ENCODE measurements at regions not wholly inside any gene's neighbourhood (a gene's known extent, or its start where the extent isn't known, plus 50 kb on each side); places are given as distances from the start of the nearest gene placed in this dataset.

DNA sequence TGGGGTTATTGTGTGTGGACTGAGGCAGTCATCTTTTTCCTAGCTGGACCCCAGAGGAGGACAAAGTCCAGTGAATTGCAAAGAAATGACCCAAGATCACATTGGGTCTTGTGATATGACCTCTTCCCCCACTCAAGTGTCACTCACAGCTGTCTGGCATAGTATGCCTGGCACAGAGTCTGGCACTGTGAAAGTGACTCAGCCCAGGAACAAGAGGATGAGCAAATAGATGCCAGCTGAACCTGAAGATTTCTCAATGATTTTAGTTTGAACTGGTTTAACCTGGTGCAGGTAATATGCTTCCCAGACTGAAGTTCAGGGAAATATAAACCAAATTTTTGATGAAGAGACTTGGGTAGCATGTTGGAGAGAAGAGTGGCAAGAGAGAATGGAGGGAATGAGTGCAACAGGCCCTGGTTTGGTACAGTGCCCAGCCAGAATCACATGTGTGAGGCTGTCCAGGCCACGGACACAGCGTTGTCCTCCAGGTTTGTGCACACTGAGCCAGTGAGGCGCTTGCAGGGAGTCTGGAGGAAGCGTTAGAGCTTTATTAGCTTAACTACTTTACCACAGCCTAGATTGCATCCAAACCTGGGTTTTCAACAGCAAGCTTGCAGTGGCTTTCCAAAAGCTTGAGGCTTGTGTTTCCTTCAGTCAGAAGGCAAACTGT lies 332.9 kb downstream of the NUAK1 start:
- no peak for DNase-seq

DNA sequence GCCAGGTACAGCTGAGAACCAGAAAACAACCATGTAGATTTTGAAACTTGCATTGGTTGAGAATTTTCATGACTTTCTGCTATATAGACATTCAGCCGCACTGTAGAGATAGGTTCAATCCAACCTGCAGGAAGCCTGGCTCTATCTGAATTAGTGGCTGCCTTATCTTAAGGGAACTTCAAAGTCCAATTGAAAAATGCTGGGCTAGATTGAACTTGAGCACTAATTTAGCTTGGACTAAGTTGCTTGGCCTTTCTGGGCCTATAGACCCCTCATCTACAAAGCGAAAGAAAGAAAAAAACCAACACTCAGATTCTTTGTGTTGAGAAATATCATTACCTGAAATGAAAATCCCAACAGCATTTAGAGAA lies 332.4 kb downstream of the NUAK1 start:
- no peak for DNase-seq

DNA sequence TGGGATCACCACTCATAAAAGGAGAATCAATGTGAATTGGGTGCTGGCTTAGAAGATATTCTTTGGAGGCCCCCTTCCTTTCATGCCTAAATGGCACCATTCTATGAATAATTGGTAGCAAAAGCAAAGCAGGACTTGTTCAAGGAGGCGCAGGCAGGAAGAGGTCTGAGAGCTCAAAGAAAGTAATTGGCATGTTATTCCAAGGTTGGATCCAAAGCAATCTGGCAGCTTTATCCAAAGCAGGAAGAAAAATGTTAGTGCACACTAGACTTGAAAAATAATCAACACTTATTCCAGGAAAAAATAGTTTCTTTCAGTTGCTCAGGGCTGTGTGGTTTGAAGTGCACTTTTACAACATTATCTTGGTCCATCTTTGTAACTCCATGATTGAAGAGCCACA lies 326.4 kb downstream of the NUAK1 start:
- no peak for DNase-seq

DNA sequence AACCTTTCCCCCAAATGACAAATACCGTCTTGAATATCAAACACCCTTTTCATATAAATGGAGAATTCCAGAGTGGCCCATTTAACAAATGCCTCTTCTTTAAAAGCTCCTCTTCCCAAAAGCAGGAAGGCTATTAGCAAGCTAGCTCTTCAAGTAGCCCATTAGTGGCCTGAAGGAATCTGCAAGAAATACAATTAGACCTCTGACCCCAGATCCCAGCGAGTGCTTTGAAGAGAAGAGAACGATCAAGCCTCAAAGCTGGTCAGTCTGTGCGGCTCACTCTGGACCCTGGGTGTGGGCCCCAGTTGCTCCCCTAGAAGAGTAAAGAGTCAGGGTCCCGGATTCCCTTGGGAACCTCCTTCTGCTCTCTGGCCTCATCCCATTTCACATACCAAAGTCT lies 325.6 kb downstream of the NUAK1 start:
- DNase-seq = no peak

DNA sequence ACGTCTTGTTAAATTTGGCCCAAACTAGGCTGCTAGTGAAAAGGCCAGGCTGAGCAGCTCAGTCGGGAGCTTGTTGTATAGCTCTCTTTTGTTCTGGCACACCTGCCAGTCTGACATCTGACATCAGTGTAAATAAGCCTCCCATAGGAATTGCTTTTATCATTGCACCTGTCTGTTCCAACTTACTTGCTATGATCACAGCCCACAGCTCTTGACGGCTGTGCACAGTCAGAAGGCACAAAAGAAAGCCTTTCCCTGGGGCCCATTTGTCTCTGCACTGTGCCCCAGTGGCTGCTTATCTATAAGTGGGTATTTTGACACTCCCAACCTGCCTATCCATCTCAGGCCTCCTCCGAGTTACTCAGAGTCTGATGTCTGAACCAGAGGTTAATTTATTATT lies 324.5 kb downstream of the NUAK1 start:
- no peak for DNase-seq

DNA sequence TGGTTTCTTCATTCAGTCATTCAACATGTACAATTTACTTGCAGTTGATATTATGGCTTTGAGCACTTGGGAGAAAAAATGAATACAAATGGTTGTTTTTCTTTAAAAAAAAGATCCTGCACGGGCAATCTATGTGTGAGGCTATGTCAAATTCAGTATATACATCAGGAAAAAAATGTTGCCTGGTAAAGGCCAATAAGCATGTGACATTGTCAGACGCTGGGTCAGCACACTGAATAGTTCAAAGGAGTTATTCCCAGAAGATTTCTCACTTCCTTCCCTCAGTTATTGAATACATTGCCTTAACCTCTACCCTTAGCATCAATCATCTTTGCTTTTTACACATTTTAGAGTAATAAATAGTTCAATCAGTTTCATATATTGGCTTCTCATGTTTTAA lies 319.2 kb downstream of the NUAK1 start:
- no peak for DNase-seq

DNA sequence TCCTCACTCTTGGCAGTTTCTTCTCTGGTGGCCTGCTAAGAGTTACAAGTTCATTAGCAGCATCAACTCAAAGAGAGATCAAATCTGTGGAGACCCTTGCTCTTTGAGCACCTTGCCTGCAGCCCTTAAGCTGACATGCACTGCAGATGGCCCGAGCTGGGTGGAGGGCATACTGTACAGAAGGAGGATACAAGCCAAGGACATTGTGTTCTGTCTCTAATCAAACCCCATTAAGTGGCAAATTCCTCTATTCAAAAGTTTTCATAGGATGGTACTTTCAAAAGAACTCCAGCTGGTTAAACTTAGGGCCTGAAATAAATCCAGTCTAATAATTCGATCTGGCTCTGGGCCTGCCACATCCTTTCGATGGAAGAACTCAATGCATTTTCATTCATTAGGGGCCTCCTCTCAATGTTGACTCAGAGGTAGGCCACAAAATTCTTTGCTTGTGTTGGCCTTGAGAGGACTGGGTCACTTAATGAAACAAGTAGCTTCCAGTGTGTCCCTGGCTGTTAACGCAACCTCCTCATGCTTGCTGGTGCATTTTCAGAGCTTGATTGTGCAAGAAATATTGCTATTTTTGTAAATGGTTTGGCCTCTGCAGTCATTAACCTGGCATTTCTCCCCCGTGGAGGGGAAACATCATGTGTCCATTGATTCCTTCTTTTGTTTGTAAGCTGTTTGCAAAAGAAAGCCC lies 318.2 kb downstream of the NUAK1 start:
- DNase-seq = no peak

DNA sequence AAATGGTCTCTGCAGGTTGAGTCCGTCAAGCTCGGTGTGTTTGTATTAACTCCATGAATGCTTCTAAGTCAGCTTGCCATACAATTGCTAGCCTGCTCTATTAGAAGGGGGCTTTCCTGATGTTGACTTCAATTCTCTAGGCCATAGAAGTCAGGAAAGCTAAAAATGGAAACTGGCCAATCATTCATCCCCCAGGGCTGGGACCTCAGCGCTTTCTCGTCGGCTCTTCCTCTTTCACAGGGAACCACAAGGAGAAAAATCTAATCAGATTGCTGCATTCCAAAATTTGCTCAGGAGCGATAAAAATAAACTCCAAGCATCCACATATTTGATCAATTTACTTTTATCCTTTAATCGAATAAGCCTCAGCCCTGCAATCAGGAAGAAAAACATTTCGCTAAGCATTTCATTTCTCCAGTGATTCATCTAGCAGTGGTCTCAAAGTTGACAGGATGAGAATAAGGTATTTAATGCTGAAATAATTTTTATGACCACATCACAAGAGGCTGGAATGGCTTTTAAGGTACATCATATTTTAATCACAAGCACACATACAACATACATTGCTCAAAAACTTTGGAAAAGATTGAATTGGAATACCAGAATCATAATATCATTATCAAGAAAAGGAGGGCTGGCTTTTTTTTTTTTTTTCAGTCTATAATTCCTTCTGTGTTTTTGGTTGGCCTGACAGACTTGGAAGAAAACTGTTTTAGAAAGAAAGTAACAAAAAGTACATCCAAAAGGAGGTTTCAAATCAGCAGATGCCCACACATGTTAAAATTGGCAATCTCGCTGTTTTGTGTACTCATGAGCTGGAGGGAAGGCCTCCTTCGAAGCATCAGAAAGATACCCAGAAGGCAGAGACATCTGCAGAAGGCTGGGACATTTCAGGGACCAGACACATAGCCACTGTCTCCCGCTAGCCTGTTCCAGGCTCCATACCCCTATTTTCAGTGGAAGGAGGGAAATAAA lies 316.3 kb downstream of the NUAK1 start:
- no peak for DNase-seq

DNA sequence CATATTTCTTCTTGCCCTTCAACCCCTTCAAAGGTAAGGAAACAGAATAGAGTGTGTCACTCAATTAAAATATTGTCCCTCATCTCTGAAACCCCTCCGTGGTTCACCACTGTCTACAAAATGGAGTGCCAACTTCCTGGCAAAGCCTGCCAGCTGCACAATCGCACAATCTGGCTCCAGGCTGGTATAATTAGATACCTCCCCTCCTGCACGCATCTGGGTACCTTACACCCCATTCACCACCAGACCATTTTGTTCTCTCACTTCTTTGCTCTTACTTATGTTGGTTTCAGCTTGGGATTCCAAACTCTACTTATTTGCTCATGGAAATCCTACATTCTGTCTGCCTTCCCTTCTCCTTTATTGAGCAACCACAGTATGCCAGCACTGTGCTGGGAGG lies 314.9 kb downstream of the NUAK1 start:
- DNase-seq = no peak

DNA sequence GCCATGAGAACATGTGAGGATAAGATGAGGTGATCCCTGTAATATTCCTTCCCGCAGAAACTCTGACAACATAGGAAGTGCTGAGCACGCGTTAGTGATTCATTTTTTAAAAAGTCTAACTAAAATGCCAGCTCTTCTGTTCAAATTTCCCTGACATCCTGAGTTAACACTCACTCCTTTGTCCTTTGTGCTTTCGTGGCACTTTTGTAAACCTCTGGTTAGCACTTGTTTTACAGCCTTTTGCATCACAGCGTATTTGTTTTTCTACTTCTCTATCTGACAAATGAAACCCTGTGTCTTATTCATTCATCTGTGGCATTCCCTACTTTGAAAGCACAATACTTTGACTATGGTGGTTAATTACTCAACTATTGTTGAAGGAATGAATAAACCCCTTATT lies 313.6 kb downstream of the NUAK1 start:
- no peak for DNase-seq

DNA sequence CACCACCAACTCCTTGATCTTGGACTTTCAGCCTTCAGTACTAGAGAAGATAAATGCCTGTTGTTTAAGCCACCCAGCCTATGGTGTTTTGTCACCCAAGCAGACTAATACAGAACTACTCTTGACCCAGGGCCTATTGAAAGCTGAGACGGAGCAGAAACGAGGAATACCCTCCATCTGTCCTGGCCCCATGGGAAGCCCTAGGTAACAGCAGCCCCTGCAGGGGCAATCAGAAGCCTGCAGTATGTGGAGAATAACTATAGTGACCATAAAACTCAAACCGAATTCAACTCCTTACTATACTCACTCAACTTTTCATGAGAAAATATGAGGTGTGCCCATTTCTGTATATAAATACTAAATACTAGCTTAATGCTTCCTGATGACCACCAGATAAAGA lies 307.4 kb downstream of the NUAK1 start:
- no peak for DNase-seq

DNA sequence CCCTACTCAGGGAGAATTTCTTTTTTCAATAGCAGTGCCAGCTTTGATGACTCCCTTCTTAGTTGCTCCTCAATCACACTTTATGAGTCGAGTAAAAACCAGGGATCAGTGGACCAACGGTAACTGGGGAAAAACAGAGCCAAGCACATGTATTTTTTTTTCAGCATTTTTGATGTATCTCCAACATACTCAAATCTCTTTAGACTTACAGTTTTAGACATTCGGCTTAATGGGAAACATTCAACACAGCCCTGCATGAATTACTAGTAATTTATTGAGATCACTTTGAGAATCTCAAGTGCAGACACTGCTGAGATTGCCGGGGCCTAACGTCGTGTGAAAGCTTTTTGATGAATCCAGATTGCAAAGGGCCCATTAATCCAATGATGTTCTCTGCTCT lies 306.7 kb downstream of the NUAK1 start:
- DNase-seq = no peak

DNA sequence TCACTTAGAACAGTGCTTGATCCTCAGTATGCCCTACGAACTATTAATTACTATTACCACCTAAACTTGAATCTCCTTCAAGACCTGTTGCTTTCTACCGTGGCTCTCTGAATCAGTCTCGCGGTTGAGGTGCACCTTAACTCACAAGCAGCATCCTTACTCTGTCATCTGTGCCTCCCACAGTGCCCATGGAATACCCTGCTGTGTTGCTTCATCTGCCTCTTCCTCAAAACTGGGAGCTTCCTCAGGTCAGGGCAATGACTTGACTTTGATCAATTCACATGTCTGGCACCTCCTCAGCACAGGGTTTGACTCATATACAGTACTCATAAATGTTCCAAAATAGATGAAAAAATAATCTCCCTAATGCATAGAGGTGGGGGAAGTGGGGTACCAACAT lies 305.9 kb downstream of the NUAK1 start:
- no peak for DNase-seq

DNA sequence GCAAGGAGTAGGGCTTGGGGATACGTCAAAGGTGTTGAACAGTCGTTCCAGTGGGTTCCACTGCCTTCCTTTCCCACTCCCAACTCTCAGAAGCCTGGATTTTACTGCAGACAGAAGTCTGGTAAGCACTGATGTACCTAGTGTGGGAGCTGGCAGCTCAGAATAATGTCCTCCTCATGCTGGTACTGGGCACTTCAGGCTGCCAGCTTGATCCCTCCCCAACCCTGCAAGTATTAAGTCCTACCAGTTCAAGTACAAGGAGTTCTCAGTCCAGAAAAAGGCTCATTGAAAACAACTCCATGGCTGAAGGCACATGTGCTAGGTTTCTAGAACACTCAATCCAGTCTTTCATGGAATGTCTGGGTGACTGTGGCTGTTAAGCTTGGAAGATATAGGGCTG lies 304.3 kb downstream of the NUAK1 start:
- DNase-seq = no peak

DNA sequence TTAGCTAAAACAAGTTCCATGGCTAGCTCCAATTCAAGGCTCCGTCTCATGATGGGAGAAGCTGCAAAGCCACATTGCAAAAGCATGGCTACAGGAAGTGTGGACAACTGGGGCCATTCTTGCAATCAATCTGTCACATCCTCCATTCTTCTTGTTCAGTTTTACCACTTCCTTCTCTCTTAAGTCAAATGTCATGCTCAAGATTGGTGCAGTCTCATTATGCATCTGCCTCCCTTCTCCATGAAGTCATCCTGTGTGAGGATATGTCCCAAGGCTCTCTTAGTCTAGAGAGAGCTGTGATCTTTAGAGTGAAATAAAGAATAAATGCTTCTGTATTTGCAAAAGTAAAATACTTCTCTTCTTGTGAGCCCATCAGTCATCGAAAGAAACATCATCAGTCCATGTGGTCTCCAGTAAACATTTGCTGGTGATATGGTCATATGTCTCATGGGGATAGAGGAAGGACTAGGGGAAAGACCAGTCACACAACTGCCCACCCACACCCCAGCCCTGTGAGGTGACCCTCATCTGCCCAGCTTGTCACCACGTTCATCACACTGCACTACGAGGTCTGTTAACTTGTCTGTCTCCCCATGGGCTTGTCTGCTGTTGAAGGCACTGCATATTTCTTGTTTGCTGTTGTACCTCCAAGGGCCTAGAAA lies 303.0 kb downstream of the NUAK1 start:
- no peak for DNase-seq

DNA sequence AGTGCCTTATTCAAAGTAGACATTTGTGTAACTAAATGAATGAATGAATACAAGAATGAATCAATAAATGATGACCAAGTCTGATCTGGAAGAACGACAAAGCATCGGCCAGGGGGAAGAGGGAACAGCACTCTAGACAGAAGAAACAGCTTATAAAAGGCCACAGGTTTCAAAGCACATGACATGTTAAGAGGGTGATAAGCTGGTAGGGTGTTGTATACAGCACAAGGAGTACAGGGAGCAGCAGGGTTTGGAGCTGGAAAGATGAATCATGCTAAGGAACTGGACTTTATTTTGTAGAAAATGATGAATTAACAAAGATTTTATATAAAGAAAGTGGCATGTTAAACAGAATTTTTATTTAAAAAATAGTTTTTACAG lies 302.5 kb downstream of the NUAK1 start:
- DNase-seq = no peak

DNA sequence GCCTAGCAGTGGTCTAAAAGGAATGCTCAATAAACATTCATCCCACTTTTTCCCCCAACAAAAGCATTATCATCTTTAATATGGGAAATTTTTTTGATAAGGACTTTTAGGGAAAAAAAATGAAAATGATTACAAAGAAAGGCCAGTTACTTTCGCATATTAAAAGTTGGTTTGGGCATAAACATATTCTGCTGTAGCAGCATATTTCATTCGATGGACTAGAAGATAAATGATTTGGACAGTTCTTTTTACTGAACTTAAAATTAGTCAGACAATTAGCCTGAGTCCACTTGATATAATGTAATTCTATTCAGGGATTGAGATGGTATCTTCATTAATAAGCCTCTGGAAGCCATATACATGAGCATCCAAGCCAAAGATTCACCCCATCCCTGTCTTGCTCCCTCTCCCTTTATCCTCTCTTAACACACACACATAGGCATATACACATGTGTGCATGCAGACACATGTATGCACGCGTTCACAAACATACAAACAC lies 299.1 kb downstream of the NUAK1 start:
- DNase-seq = no peak

DNA sequence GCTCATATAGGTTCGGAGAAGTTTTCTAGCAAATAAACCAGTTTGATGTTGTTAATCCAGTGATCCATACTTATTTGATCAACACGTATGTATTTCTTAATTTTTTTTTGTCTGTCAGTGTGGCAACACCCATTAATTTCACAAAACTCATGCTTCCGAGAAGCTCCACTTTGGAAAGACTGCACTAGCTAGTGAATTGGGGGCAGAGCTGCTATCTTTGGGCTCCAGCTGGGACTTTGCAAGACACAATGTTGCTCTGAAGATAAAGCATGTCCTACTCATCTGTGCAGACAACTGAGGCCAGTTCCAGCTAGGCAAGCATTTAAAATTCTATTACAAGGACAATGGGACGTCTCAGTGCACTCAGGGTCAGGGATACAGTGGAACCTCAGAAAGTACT lies 298.4 kb downstream of the NUAK1 start:
- DNase-seq = no peak

DNA sequence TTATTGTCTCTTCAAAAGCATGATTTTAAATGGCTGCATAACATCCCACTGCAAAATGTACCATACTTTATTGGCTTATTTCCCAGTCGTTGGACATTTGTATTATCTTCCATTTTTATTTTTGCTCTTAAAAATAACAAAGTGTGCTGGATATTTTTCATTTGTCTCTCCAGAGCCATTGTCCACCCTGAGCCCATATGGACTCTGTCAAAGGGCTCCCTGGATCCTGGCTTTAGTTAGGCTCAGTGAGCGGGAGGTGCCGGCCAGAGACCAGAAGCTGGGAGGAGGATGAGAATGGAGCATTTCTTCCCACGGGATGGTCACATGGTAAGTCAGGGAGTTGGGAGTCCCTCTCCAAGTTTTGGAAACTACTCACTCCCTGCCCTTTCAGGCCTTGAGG lies 296.9 kb downstream of the NUAK1 start:
- DNase-seq = peak; percentile 20

DNA sequence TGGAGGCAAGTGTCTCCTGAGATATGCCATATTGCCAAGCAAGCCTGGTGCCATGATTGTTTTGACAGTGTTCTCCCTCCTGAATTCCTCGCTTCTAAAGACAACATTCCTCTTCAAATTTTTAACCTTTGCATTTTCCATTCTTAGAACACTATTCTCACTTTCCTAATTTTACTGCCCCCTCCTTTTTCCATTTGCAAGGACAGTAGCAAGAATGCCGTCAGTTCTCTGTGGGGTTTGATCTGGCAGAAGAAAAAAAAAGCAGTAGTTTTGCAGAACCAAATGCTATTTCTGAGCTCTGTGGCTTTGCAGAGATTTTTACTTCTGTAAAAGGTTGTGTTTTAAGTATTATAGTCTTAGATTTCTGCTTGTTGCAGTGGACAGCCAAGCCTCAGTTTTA lies 295.2 kb downstream of the NUAK1 start:
- DNase-seq = no peak

DNA sequence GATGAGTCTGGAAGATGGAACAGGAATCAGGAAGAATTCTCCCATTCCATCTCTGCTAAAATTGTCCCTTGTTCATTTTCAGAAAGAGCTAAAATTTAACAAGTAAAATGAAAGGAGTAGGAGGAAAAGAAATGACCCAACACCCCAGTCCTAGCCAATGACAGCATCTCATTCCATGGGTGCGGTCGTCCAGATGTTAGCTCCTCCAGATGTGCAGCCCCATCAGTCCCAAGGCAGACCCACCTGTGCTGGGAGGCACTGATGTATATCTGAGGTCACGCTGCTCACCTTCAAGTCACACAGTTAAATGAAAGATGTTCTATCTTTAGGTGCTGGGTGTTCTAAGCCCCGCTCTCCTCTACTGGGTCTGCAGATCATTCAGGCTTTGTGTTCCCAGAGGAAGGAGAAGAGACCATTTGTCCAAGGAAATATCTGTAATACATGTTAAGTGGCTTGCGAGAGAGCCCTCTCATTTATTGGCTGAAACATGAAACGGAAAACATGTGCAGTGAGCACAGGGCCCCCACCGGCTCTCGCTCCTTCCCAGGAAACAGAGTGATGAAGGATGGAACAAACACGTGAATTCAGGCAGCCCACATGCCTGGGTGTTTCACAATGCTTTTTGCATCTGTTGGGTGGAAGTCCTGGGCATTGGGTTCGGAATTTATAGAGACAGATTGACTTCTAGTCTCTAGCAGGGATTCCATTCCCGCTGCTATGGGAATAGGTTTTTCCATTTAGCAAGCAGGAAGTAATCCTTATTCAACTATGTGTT lies 294.6 kb downstream of the NUAK1 start:
- no peak for DNase-seq

DNA sequence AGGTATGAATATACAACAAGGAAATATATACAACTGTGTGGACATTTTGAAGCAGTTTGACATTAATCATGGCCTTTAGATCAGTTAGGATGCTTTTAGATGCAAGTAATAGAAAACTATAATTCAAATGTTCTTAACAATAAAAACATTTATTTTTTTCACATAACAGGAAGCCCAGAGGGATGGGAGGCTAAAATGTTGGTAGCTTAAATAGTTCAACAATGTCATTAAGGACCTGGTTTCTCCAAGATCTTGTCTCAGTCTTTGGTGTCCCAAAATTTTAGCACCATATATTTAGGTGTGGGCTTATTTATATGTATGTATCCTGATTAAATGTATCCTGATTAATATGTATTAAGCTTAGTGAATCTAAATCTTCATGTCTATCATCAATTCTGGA lies 292.4 kb downstream of the NUAK1 start:
- no peak for DNase-seq

Data from right kidney (tissue), 1 donor.